ENCODE measurements at regions not wholly inside any gene's neighbourhood (a gene's known extent, or its start where the extent isn't known, plus 50 kb on each side); places are given as distances from the start of the nearest gene placed in this dataset.

GRCh38 chr3:111338059-111338698, 203.8 kb upstream of the CD96 start:
- Histone ChIP-seq H3K4me3 (no peak overlapping the region), H3K4me1 (replicated peaks in 1 of 2; ENCODE audit: control insufficient read depth in 2 of 2, insufficient read depth in 2 of 2, low read length in 2 of 2) (no peaks in the 10 kb centered on the region), H3K9ac (ENCODE audit: insufficient read depth in 1 of 2, low read depth in 2 of 2, low read length in 2 of 2) (no peak overlapping the region), H3K79me2 (ENCODE audit: control insufficient read depth, insufficient read depth, low read length) (no peaks in the 10 kb centered on the region), H4K20me1 (replicated peaks; ENCODE audit: control insufficient read depth, insufficient read depth, low read length) (no peaks in the 10 kb centered on the region), H3K9me3 (replicated peaks; ENCODE audit: control insufficient read depth, insufficient read depth, low read depth, low read length) (no peaks in the 10 kb centered on the region), H2AFZ (ENCODE audit: low read depth, low read length) (no peak overlapping the region), H3K9me1 (ENCODE audit: control insufficient read depth, insufficient read depth, low read length) (no peaks in the 10 kb centered on the region), H3K27ac (ENCODE audit: extremely low read depth, low read depth, low read length) (no peak overlapping the region), H3K27me3 (ENCODE audit: control insufficient read depth in 2 of 2, insufficient read depth in 2 of 2, low read length in 2 of 2) (no peaks in the 10 kb centered on the region), H3K36me3 (ENCODE audit: control insufficient read depth, insufficient read depth, low read length) (no peaks in the 10 kb centered on the region), H3K4me2 (ENCODE audit: insufficient read depth, low read length) (no peak overlapping the region)
- ATAC-seq: no peak
- CTCF ChIA-PET (ENCODE audit: low intra/inter-chr PET ratio): no interaction called here
- peak in 2 of 4 experiments; percentile 3 to 26 for DNase-seq (ENCODE audit: extremely low read depth in 1 of 4, low spot score in 3 of 4)
- no TSS peak for BruUV-seq (replicated peaks)
- in situ Hi-C loops (cut with MboI) (no loop called here), intact Hi-C loops (cut with micrococcal nuclease) (no loop called here)
- TF ChIP-seq ZKSCAN1 (IDR thresholded peaks at IDR 0.05; ENCODE audit: low read depth, low read length): no peak
- TF ChIP-seq RAD21 (CRISPR knock-in tag; conservative IDR thresholded peaks at IDR 0.05 in 1 of 2, IDR thresholded peaks at IDR 0.05 in 1 of 2): peak; percentile 32 to 48
- TF ChIP-seq PCBP1 (IDR thresholded peaks at IDR 0.05; ENCODE audit: low read depth, low read length, poor library complexity, severe bottlenecking): no peak
- TF ChIP-seq, protein P1, sequence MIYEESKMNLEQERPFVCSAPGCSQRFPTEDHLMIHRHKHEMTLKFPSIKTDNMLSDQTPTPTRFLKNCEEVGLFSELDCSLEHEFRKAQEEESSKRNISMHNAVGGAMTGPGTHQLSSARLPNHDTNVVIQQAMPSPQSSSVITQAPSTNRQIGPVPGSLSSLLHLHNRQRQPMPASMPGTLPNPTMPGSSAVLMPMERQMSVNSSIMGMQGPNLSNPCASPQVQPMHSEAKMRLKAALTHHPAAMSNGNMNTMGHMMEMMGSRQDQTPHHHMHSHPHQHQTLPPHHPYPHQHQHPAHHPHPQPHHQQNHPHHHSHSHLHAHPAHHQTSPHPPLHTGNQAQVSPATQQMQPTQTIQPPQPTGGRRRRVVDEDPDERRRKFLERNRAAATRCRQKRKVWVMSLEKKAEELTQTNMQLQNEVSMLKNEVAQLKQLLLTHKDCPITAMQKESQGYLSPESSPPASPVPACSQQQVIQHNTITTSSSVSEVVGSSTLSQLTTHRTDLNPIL (CRISPR knock-in tag; IDR thresholded peaks at IDR 0.05): no peak
- TF ChIP-seq, protein P2, sequence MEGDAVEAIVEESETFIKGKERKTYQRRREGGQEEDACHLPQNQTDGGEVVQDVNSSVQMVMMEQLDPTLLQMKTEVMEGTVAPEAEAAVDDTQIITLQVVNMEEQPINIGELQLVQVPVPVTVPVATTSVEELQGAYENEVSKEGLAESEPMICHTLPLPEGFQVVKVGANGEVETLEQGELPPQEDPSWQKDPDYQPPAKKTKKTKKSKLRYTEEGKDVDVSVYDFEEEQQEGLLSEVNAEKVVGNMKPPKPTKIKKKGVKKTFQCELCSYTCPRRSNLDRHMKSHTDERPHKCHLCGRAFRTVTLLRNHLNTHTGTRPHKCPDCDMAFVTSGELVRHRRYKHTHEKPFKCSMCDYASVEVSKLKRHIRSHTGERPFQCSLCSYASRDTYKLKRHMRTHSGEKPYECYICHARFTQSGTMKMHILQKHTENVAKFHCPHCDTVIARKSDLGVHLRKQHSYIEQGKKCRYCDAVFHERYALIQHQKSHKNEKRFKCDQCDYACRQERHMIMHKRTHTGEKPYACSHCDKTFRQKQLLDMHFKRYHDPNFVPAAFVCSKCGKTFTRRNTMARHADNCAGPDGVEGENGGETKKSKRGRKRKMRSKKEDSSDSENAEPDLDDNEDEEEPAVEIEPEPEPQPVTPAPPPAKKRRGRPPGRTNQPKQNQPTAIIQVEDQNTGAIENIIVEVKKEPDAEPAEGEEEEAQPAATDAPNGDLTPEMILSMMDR (IDR thresholded peaks at IDR 0.05 in 2 of 3, conservative IDR thresholded peaks at IDR 0.05 in 1 of 3; ENCODE audit: insufficient read depth in 2 of 3, low read depth in 1 of 3, low read length in 3 of 3): peak in 2 of 3 experiments; percentile 14 to 21; a peak in 2 of 6 replicates
- WGBS (ENCODE audit: insufficient coverage, low coverage, missing lambda C conversion rate): 0% methylated on average over 4 of the region's 4 CpGs
- POLR2A ChIA-PET: no interaction called here
- no peak for FAIRE-seq
